ENCODE measurements at regions not wholly inside any gene's neighbourhood (a gene's known extent, or its start where the extent isn't known, plus 50 kb on each side); places are given as distances from the start of the nearest gene placed in this dataset.

GRCh38 chr1:78408810-78409209, 82.0 kb upstream of the PTGFR start:
- no peak for TF ChIP-seq POLR2AphosphoS5 (IDR thresholded peaks at IDR 0.05)
- TF ChIP-seq CTCF (IDR thresholded peaks at IDR 0.05) = no peak
- TF ChIP-seq POLR2A (IDR thresholded peaks at IDR 0.05) = no peak
